Pancreas (tissue), 10 donors: ENCODE measurements at regions not wholly inside any gene's neighbourhood (a gene's known extent, or its start where the extent isn't known, plus 50 kb on each side); places are given as distances from the start of the nearest gene placed in this dataset.
A peak's percentile ranks its signal among the peaks of the same experiment; 100 is the strongest.

ENCODE experiments used
- ATAC-seq, 4 donors: fragments of 200-7000 bp; cut with Tn5 transposase; one replicate each; pipeline versions ENCODE4 v1.8.0 to v1.9.1; 2020; ENCODE audit warnings: mild to moderate bottlenecking in 4 of 4, moderate library complexity in 4 of 4
- DNase-seq, 6 donors: peaks; one replicate each; pipeline ENCODE4 v3.0.0-alpha.2; 2020
- FAIRE-seq: peaks from 2 replicates; lab custom pipeline; 2012; peaks lifted over from hg19 to GRCh38; lab: Jason Lieb, UNC
- H3K27ac ChIP-seq, 4 donors: fragments of 200-600 bp; sonication (generic); 1 replicate in 3 of 4; 2 replicates in 1 of 4; pipeline versions ENCODE4 v1.5.0 to v1.8.0; 2020
- H3K27me3 ChIP-seq, 4 donors: fragments of 200-600 bp; one replicate each; pipeline ENCODE4 v1.8.0; 2021
- H3K36me3 ChIP-seq, 3 donors: fragments of 200-600 bp; sonication (generic) in 1 of 3; one replicate each; pipeline versions ENCODE4 v1.5.0 to v1.8.0; 2020 to 2021
- H3K4me1 ChIP-seq, 3 donors: fragments of 200-600 bp; one replicate each; pipeline ENCODE4 v1.8.0; 2021
- H3K4me3 ChIP-seq, 4 donors: fragments of 200-600 bp; sonication (generic) in 2 of 4; one replicate each; pipeline versions ENCODE4 v1.5.0 to v1.8.0; 2020 to 2021
- H3K9me3 ChIP-seq, 4 donors: fragments of 200-600 bp; one replicate each; pipeline ENCODE4 v1.8.0; 2021
- WGBS, 2 donors: extraction: QIAGEN DNeasy Blood & Tissue Kit; methylation state at CpG; one replicate each; pipeline ENCODE4 v1.1.7; 2013; 5-methylcytosine and 5-hydroxymethylcytosine counted together
- intact Hi-C, 3 donors: fragments of 100-400 bp; cut with DNase I; formaldehyde crosslinking; loops; one replicate each; pipeline versions ENCODE4 v1.11.1 to v1.14.2; 2022
- TF ChIP-seq, protein P1 (sequence below), 4 donors: fragments of 200-600 bp; sonication (generic) in 3 of 4; IDR thresholded peaks; one replicate each; pipeline versions ENCODE4 v1.5.0 to v1.8.0; 2021; ENCODE audit warnings: antibody characterized with exemption in 4 of 4
- donor health status: healthy with polysubstance abuse.
- donor health status: DM: no; HTN: no; CAD: no; lungs with moderate emphysema.
- donor health status: DM: no; HTN: no; CAD: no.
- donor health status: control.
- donor health status: control.
- donor health status: Bipolar disorder and iron deficiency.
- donor health status: DM: yes; HTN: yes; CAD: no.
- donor health status: DM: no; HTN: no; CAD: no.
- donor health status: DM: no; HTN: no; CAD: no.
- donor health status: DM: yes; HTN: yes; CAD: no.

DNA sequence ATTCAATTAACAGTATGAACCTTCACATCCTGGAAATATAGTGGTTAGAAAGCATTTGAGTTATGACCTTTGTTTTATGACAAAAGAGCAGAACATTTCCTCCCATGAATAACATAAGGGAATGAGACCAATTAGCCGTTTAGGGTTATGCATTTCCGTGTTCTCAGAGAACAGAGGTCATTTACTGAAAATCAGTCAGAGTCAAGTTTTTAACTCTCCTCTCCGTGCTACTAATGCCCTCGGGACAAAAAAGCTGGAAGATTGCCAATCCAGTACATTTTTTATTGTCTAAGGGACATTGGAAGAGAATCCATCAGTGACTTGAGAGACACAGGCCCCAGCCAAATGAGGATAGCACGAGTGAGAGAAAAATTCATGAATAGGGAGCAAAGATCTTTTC lies 632.7 kb downstream of the RFPL4B start:
- Histone ChIP-seq H3K27ac (no peak overlapping the region), H3K9me3 (no peaks in the 10 kb centered on the region), H3K4me3 (no peak overlapping the region), H3K36me3 (no peaks in the 10 kb centered on the region), H3K4me1 (no peaks in the 10 kb centered on the region), H3K27me3 (no peaks in the 10 kb centered on the region)
- intact Hi-C loops: no loop called here
- ATAC-seq: no peak
- TF ChIP-seq, protein P1, sequence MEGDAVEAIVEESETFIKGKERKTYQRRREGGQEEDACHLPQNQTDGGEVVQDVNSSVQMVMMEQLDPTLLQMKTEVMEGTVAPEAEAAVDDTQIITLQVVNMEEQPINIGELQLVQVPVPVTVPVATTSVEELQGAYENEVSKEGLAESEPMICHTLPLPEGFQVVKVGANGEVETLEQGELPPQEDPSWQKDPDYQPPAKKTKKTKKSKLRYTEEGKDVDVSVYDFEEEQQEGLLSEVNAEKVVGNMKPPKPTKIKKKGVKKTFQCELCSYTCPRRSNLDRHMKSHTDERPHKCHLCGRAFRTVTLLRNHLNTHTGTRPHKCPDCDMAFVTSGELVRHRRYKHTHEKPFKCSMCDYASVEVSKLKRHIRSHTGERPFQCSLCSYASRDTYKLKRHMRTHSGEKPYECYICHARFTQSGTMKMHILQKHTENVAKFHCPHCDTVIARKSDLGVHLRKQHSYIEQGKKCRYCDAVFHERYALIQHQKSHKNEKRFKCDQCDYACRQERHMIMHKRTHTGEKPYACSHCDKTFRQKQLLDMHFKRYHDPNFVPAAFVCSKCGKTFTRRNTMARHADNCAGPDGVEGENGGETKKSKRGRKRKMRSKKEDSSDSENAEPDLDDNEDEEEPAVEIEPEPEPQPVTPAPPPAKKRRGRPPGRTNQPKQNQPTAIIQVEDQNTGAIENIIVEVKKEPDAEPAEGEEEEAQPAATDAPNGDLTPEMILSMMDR (IDR thresholded peaks at IDR 0.05): no peak
- DNase-seq: no peak
- peak; percentile 91 for FAIRE-seq
- WGBS, 2 donors: 31 to 39% methylated on average over 5 of the region's 5 CpGs

DNA sequence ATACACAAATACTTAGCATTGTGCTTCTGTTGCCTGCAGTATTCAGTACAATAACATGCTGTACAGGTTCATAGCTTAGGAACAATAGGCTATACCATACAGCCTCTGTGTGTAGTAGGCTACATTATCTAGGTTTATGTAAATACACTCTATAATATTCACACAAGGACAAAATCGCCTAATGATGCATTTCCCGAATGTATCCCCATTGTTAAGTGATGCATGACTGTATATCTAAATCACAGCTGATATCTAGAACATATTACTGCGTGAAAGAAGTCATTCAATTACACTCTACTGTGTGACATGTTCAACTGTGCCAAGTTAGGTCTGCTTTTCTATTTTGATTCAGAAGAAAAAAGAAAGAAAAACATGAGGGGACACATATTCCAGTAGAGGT lies 633.5 kb downstream of the RFPL4B start:
- 81 to 85% methylated on average over 3 of the region's 3 CpGs for WGBS, 2 donors
- Histone ChIP-seq H3K36me3 (no peaks in the 10 kb centered on the region), H3K27me3 (no peaks in the 10 kb centered on the region), H3K27ac (no peak overlapping the region), H3K4me1 (no peaks in the 10 kb centered on the region), H3K9me3 (no peaks in the 10 kb centered on the region), H3K4me3 (no peak overlapping the region)
- DNase-seq (no peak), ATAC-seq (no peak), FAIRE-seq (no peak)
- TF ChIP-seq, protein P1 (IDR thresholded peaks at IDR 0.05): no peak
- intact Hi-C loops: no loop called here

DNA sequence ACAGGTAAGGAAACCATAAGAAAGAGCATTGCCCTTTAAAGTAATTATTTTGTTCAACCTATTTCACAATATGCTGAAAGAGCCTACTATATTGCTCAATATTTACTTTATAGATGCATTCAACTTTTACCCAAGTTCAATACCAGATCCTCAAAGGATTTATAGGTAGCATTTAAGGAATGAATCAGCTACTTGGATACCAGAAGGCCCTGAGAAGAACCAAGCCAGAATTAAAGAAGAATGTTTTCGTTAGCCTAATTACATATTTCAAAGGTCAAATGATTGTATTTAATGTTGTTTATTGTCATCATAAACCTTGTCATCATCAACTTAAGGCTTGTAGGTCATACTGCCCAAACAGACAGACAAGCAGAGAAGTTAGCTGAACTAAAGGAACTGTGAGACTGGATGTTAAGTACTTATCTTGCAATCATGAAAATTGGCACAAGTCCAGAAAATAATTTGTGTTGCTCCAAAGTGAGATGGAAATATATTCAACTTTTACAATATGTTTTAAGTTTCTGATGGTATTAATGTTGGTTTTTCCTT lies 636.7 kb downstream of the RFPL4B start:
- ATAC-seq (no peak), FAIRE-seq (no peak), DNase-seq (no peak)
- intact Hi-C loops: no loop called here
- no peaks in the 10 kb centered on the region for H3K27me3 ChIP-seq
- H3K9me3 ChIP-seq: no peaks in the 10 kb centered on the region
- 73 to 74% methylated on average over 1 of the region's 1 CpG for WGBS, 2 donors
- no peak overlapping the region for H3K4me3 ChIP-seq
- H3K27ac ChIP-seq: no peak overlapping the region
- no peaks in the 10 kb centered on the region for H3K36me3 ChIP-seq
- H3K4me1 ChIP-seq: no peaks in the 10 kb centered on the region
- TF ChIP-seq, protein P1 (IDR thresholded peaks at IDR 0.05): no peak

DNA sequence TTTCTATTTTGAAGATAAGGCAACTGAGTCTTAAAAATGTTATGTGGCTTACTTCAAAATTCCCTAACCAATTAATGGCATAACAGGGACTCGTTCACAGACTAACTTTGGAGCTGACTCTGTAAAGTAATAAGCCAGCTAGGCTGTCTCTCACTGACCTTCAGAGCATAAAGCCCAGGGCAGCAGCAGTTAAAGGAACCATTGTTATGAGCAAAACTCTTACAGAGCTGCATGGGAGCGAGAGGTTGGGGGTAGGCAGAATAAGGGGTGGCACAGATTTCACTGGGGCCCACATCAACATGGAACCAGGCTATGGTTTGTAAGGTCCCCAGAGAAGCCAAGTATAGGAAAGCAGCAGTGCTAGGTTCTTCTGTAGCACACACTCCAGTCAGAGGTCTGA lies 637.8 kb downstream of the RFPL4B start:
- H3K27me3 ChIP-seq: no peaks in the 10 kb centered on the region
- FAIRE-seq: no peak
- no peak for ATAC-seq
- no peaks in the 10 kb centered on the region for H3K4me1 ChIP-seq
- no peak for DNase-seq
- H3K36me3 ChIP-seq: no peaks in the 10 kb centered on the region
- no peak overlapping the region for H3K27ac ChIP-seq
- TF ChIP-seq, protein P1 (IDR thresholded peaks at IDR 0.05): no peak
- 69 to 80% methylated on average over 2 of the region's 2 CpGs for WGBS, 2 donors
- H3K9me3 ChIP-seq: no peaks in the 10 kb centered on the region
- intact Hi-C loops: no loop called here
- H3K4me3 ChIP-seq: no peak overlapping the region

DNA sequence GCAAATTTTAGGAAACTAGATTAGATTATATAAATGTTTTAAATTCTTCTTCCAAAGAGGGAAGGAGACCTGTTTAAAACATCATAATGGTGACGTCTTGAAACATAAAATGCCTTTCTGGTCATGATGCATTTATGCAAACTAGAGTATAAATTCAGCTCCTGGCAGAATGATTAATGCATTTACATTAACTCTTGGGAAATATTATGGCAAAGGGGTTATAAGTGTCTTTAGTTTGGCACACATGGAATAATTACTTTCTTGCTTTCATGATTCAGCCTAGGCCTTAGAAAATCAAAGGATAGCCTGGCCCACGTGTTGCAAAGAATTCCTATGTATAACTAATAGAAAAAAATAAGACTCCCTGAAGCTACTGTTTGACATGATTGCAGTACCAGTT lies 639.2 kb downstream of the RFPL4B start:
- Histone ChIP-seq H3K4me3 (no peak overlapping the region), H3K4me1 (no peaks in the 10 kb centered on the region), H3K9me3 (no peaks in the 10 kb centered on the region), H3K27me3 (no peaks in the 10 kb centered on the region), H3K27ac (no peak overlapping the region), H3K36me3 (no peaks in the 10 kb centered on the region)
- FAIRE-seq (no peak), DNase-seq (no peak), ATAC-seq (no peak)
- TF ChIP-seq, protein P1 (IDR thresholded peaks at IDR 0.05): no peak
- intact Hi-C loops: no loop called here
- 66 to 78% methylated on average over 2 of the region's 2 CpGs for WGBS, 2 donors
